ENCODE measurements at regions not wholly inside any gene's neighbourhood (a gene's known extent, or its start where the extent isn't known, plus 50 kb on each side); places are given as distances from the start of the nearest gene placed in this dataset.

DNA sequence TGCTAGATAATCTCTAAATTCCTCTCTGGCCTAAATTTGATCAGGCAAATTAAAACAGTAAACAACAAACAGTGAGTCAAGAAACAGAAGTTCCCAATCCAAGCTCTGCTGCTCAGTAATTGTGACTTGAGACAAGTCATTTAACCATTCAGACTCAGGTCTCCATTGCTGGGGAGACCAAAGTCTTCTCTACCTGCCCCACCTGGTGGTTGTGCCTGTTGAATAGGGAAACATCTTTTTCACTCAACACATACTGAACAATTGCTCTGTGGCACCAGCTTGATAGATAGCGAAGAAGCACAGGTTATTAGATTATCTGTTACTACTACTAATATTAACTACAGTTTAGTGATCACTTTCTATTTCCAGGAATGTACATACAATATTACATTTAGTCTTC lies 112.1 kb upstream of the EOLA2 start:
- no peak overlapping the region for H3K27ac ChIP-seq (ENCODE audit: low read depth, low read length)
- H3K36me3 ChIP-seq (ENCODE audit: control insufficient read depth, insufficient read depth, low read length), result no peaks in the 10 kb centered on the region
- H3K9me3 ChIP-seq (ENCODE audit: control insufficient read depth, insufficient read depth, low read depth, low read length), result no peaks in the 10 kb centered on the region
- H3K9ac ChIP-seq (ENCODE audit: low read length), result no peak overlapping the region
- H3K27me3 ChIP-seq (ENCODE audit: control insufficient read depth, insufficient read depth, low read length), result peaks cover 7% of the 10 kb centered on the region; the same call in 1 of the 2 replicates
- no peak overlapping the region for H3K4me3 ChIP-seq (ENCODE audit: low read depth, low read length)
- H3K4me1 ChIP-seq (ENCODE audit: control insufficient read depth, insufficient read depth, low read length), result peaks cover 6% of the 10 kb centered on the region; the same call in 1 of the 2 replicates

- H3K9ac ChIP-seq (ENCODE audit: low read length), result no peak overlapping the region
- H3K4me1 ChIP-seq (ENCODE audit: control insufficient read depth, insufficient read depth, low read length), result peaks cover 6% of the 10 kb centered on the region; the same call in 1 of the 2 replicates
- no peak overlapping the region for H3K4me3 ChIP-seq (ENCODE audit: low read depth, low read length)
- peaks cover 7% of the 10 kb centered on the region; the same call in 1 of the 2 replicates for H3K27me3 ChIP-seq (ENCODE audit: control insufficient read depth, insufficient read depth, low read length)
- H3K9me3 ChIP-seq (ENCODE audit: control insufficient read depth, insufficient read depth, low read depth, low read length), result no peaks in the 10 kb centered on the region
- no peak overlapping the region for H3K27ac ChIP-seq (ENCODE audit: low read depth, low read length)
- no peaks in the 10 kb centered on the region for H3K36me3 ChIP-seq (ENCODE audit: control insufficient read depth, insufficient read depth, low read length)
Observed at GRCh38 chrX:150051096-150051495, 112.8 kb upstream of the EOLA2 start.

DNA sequence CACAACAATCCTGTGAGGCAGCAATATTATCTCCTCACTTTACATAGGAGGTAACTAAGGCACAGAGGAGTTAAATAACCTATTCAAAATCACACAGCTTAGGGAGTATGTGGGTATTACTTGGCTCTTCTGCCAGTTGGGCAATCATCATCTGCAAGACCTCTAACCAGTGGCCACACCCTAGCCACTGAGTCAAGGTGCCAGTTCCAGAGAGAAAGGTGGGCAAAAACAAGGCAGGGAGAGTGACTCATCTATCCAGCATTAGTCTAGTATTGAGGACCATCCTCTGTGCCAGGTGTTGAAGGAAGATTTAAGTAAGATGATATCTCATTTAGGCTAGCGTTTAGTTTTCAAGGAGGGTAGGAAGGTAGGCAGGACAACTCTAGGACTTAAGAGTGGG lies 113.9 kb upstream of the EOLA2 start:
- H3K9me3 ChIP-seq (ENCODE audit: control insufficient read depth, insufficient read depth, low read depth, low read length), result no peaks in the 10 kb centered on the region
- H3K27ac ChIP-seq (ENCODE audit: low read depth, low read length), result no peak overlapping the region
- no peaks in the 10 kb centered on the region for H3K36me3 ChIP-seq (ENCODE audit: control insufficient read depth, insufficient read depth, low read length)
- no peak overlapping the region for H3K9ac ChIP-seq (ENCODE audit: low read length)
- H3K4me3 ChIP-seq (ENCODE audit: low read depth, low read length), result no peak overlapping the region
- H3K27me3 ChIP-seq (ENCODE audit: control insufficient read depth, insufficient read depth, low read length), result peaks cover 7% of the 10 kb centered on the region; the same call in 1 of the 2 replicates
- peaks cover 6% of the 10 kb centered on the region; the same call in 1 of the 2 replicates for H3K4me1 ChIP-seq (ENCODE audit: control insufficient read depth, insufficient read depth, low read length)

DNA sequence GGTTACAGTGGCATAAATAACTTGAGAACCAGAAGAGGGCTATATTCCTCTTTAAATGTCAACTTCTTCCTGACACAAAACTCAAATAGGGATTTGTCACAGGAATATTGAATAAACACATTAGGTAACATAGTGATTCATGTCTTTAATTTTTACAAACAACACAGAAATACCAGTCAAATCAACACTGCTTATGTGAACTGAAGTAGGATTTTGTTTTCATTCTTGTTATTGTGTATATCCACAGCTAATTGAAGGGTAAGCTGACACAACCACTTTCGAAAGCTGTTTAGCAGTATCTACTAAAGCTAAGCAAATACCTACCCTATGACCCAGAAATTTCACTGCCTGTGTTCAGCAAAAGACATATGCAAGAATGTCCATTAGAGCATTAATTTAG lies 120.4 kb upstream of the EOLA2 start:
- Histone ChIP-seq H3K27me3 (ENCODE audit: control insufficient read depth, insufficient read depth, low read length) (peaks cover 3% of the 10 kb centered on the region; the same call in 1 of the 2 replicates), H3K4me1 (ENCODE audit: control insufficient read depth, insufficient read depth, low read length) (no peaks in the 10 kb centered on the region), H3K4me3 (ENCODE audit: low read depth, low read length) (no peak overlapping the region), H3K27ac (ENCODE audit: low read depth, low read length) (no peak overlapping the region), H3K9me3 (ENCODE audit: control insufficient read depth, insufficient read depth, low read depth, low read length) (no peaks in the 10 kb centered on the region), H3K36me3 (ENCODE audit: control insufficient read depth, insufficient read depth, low read length) (no peaks in the 10 kb centered on the region), H3K9ac (ENCODE audit: low read length) (no peak overlapping the region)

- no peaks in the 10 kb centered on the region for H3K36me3 ChIP-seq (ENCODE audit: control insufficient read depth, insufficient read depth, low read length)
- no peaks in the 10 kb centered on the region for H3K4me1 ChIP-seq (ENCODE audit: control insufficient read depth, insufficient read depth, low read length)
- H3K4me3 ChIP-seq (ENCODE audit: low read depth, low read length), result no peak overlapping the region
Observed at GRCh38 chrX:150060406-150060805, 122.1 kb upstream of the EOLA2 start.

GRCh38 chrX:150062292-150063137 lies 124.2 kb upstream of the EOLA2 start:
- no peak overlapping the region for H3K4me3 ChIP-seq (ENCODE audit: low read depth, low read length)
- H3K9me3 ChIP-seq (ENCODE audit: control insufficient read depth, insufficient read depth, low read depth, low read length), result no peaks in the 10 kb centered on the region
- H3K36me3 ChIP-seq (ENCODE audit: control insufficient read depth, insufficient read depth, low read length), result no peaks in the 10 kb centered on the region
- H3K27ac ChIP-seq (ENCODE audit: low read depth, low read length), result no peak overlapping the region
- H3K4me1 ChIP-seq (ENCODE audit: control insufficient read depth, insufficient read depth, low read length), result no peaks in the 10 kb centered on the region
- peaks cover 4% of the 10 kb centered on the region; the same call in 1 of the 2 replicates for H3K27me3 ChIP-seq (ENCODE audit: control insufficient read depth, insufficient read depth, low read length)
- H3K9ac ChIP-seq (ENCODE audit: low read length), result no peak overlapping the region

More at GRCh38 chrX:150060406-150060805, 122.1 kb upstream of the EOLA2 start:
- H3K27me3 ChIP-seq (ENCODE audit: control insufficient read depth, insufficient read depth, low read length), result peaks cover 4% of the 10 kb centered on the region; the same call in 1 of the 2 replicates
- no peak overlapping the region for H3K27ac ChIP-seq (ENCODE audit: low read depth, low read length)
- H3K9me3 ChIP-seq (ENCODE audit: control insufficient read depth, insufficient read depth, low read depth, low read length), result no peaks in the 10 kb centered on the region
- no peak overlapping the region for H3K9ac ChIP-seq (ENCODE audit: low read length)

GRCh38 chrX:150063138-150063518 lies 124.8 kb upstream of the EOLA2 start:
- H3K36me3 ChIP-seq (ENCODE audit: control insufficient read depth, insufficient read depth, low read length), result no peaks in the 10 kb centered on the region
- no peak overlapping the region for H3K9ac ChIP-seq (ENCODE audit: low read length)
- no peak overlapping the region for H3K4me3 ChIP-seq (ENCODE audit: low read depth, low read length)
- no peaks in the 10 kb centered on the region for H3K4me1 ChIP-seq (ENCODE audit: control insufficient read depth, insufficient read depth, low read length)
- H3K9me3 ChIP-seq (ENCODE audit: control insufficient read depth, insufficient read depth, low read depth, low read length), result no peaks in the 10 kb centered on the region
- H3K27me3 ChIP-seq (ENCODE audit: control insufficient read depth, insufficient read depth, low read length), result peaks cover 4% of the 10 kb centered on the region; the same call in 1 of the 2 replicates
- no peak overlapping the region for H3K27ac ChIP-seq (ENCODE audit: low read depth, low read length)

DNA sequence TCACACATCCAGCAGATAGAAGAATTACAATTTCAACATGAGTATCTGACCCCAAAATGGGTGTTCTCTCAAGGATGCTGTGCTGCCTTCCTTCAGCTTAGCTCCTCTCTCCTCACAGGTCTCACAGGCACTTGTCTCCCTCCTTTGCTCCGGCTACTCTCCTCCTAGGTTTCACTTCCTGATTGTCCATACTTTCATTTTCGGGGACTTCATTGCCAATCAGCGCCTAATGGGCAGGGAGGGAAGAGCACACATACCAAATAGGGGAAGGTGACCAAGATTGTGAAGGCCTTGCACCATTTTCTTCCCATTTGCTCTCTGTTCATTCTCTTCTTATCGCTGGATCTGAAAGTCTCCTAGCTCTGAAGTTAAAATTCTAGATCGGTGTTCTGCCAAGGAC lies 125.4 kb upstream of the EOLA2 start:
- no peaks in the 10 kb centered on the region for H3K9me3 ChIP-seq (ENCODE audit: control insufficient read depth, insufficient read depth, low read depth, low read length)
- H3K4me3 ChIP-seq (ENCODE audit: low read depth, low read length), result no peak overlapping the region
- H3K4me1 ChIP-seq (ENCODE audit: control insufficient read depth, insufficient read depth, low read length), result no peaks in the 10 kb centered on the region
- peaks cover 4% of the 10 kb centered on the region; the same call in 1 of the 2 replicates for H3K27me3 ChIP-seq (ENCODE audit: control insufficient read depth, insufficient read depth, low read length)
- H3K27ac ChIP-seq (ENCODE audit: low read depth, low read length), result no peak overlapping the region
- H3K36me3 ChIP-seq (ENCODE audit: control insufficient read depth, insufficient read depth, low read length), result no peaks in the 10 kb centered on the region
- H3K9ac ChIP-seq (ENCODE audit: low read length), result no peak overlapping the region

- H3K27ac ChIP-seq (ENCODE audit: low read depth, low read length), result no peak overlapping the region
- H3K36me3 ChIP-seq (ENCODE audit: control insufficient read depth, insufficient read depth, low read length), result no peaks in the 10 kb centered on the region
- H3K27me3 ChIP-seq (ENCODE audit: control insufficient read depth, insufficient read depth, low read length), result no peaks in the 10 kb centered on the region
- no peaks in the 10 kb centered on the region for H3K4me1 ChIP-seq (ENCODE audit: control insufficient read depth, insufficient read depth, low read length)
- no peak overlapping the region for H3K4me3 ChIP-seq (ENCODE audit: low read depth, low read length)
- H3K9ac ChIP-seq (ENCODE audit: low read length), result no peak overlapping the region
- no peaks in the 10 kb centered on the region for H3K9me3 ChIP-seq (ENCODE audit: control insufficient read depth, insufficient read depth, low read depth, low read length)
Observed at GRCh38 chrX:150074175-150074574, 135.9 kb upstream of the EOLA2 start.

DNA sequence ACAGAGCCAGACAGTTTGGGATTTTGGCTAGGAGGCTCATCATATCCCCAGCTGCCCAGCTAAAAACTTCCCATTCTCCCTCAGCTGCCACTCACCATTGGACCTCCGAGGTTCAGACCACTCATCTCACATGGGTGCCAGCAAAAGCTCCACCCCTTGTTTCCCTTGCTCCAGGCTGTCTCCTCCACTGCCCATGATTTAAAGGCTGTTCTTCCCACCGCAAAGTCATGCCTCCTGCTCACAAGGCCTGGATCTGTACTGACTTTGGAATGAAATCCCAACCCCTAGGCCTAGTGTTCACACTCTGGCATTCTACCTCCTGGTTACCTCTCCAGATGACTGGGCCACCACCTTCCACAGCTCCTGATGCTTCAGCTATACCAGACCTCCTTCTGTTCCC lies 142.2 kb upstream of the EOLA2 start:
- no peak overlapping the region for H3K9ac ChIP-seq (ENCODE audit: low read length)
- H3K4me3 ChIP-seq (ENCODE audit: low read depth, low read length), result no peak overlapping the region
- H3K27me3 ChIP-seq (ENCODE audit: control insufficient read depth, insufficient read depth, low read length), result no peaks in the 10 kb centered on the region
- no peak overlapping the region for H3K27ac ChIP-seq (ENCODE audit: low read depth, low read length)
- H3K9me3 ChIP-seq (ENCODE audit: control insufficient read depth, insufficient read depth, low read depth, low read length), result no peaks in the 10 kb centered on the region
- no peaks in the 10 kb centered on the region for H3K36me3 ChIP-seq (ENCODE audit: control insufficient read depth, insufficient read depth, low read length)
- no peaks in the 10 kb centered on the region for H3K4me1 ChIP-seq (ENCODE audit: control insufficient read depth, insufficient read depth, low read length)

DNA sequence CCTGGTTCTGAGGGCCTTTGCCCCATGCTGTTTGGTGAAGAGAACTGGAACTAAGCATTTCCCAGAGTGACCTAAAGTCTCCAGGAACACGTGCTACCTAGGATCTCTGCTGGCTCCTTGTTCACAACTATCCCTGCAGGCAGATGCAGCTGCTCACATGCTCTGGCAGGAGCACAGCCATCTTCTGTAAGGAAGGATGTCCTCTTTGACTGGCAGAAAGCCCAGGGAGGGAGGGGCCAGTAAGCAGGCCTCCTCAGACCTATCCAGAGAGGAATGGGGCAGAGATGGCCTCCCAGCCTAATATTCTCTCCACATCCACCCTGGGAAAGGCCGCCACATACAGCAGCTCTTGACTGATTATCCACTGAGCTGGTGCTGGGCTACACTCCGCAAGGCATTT lies 142.8 kb upstream of the EOLA2 start:
- Histone ChIP-seq H3K9ac (ENCODE audit: low read length) (no peak overlapping the region), H3K9me3 (ENCODE audit: control insufficient read depth, insufficient read depth, low read depth, low read length) (no peaks in the 10 kb centered on the region), H3K27ac (ENCODE audit: low read depth, low read length) (no peak overlapping the region), H3K36me3 (ENCODE audit: control insufficient read depth, insufficient read depth, low read length) (no peaks in the 10 kb centered on the region), H3K4me1 (ENCODE audit: control insufficient read depth, insufficient read depth, low read length) (no peaks in the 10 kb centered on the region), H3K27me3 (ENCODE audit: control insufficient read depth, insufficient read depth, low read length) (no peaks in the 10 kb centered on the region), H3K4me3 (ENCODE audit: low read depth, low read length) (no peak overlapping the region)

Data from HUES6 (cell line).